H1 (cell line): ENCODE measurements at regions not wholly inside any gene's neighbourhood (a gene's known extent, or its start where the extent isn't known, plus 50 kb on each side); places are given as distances from the start of the nearest gene placed in this dataset.

Experiments
- BRCA1 ChIP-seq: IDR thresholded peaks from 2 replicates; pipeline ENCODE4 v1.6.1; 2012; ENCODE audit warnings: low read depth, low read length, improper control_type of control experiment
- CHD1 ChIP-seq: IDR thresholded peaks from 2 replicates; pipeline ENCODE4 v1.6.1; 2012; ENCODE audit warnings: low read depth, low read length, improper control_type of control experiment
- CTBP2 ChIP-seq: IDR thresholded peaks from 2 replicates; pipeline ENCODE4 v1.7.0; 2011; ENCODE audit warnings: borderline replicate concordance, mild to moderate bottlenecking, moderate library complexity, mixed read lengths, low read length; ENCODE audit not compliant: insufficient read depth, insufficient read length
- HDAC6 ChIP-seq: IDR thresholded peaks from one replicate; pipeline ENCODE4 v1.7.1; 2012; ENCODE audit warnings: low read depth, mild to moderate bottlenecking, inconsistent platforms, low read length, moderate library complexity
- NANOG ChIP-seq: IDR thresholded peaks from 2 replicates; pipeline ENCODE4 v1.6.1; 2011; ENCODE audit warnings: low read length, low read depth, mild to moderate bottlenecking, inconsistent platforms; ENCODE audit not compliant: insufficient read depth, poor library complexity, severe bottlenecking
- SRF ChIP-seq: IDR thresholded peaks from 2 replicates; pipeline ENCODE4 v1.6.1; 2011; ENCODE audit warnings: mild to moderate bottlenecking, low read depth, low read length, moderate library complexity
- YY1 ChIP-seq: IDR thresholded peaks from 2 replicates; pipeline ENCODE4 v1.6.1; 2011; ENCODE audit warnings: low read depth, mild to moderate bottlenecking, low read length
- TF ChIP-seq, protein P1 (sequence below): fragments of 300-600 bp; sonication (generic); IDR thresholded peaks from 2 replicates; pipeline ENCODE4 v1.7.1; 2012; ENCODE audit warnings: low read length, moderate library complexity, mild to moderate bottlenecking, inconsistent platforms; ENCODE audit not compliant: insufficient replicate concordance
- TF ChIP-seq, protein P2 (sequence below): IDR thresholded peaks from 2 replicates; pipeline ENCODE4 v1.6.1; 2011; ENCODE audit warnings: low read depth, mild to moderate bottlenecking, low read length; ENCODE audit not compliant: insufficient read depth

DNA sequence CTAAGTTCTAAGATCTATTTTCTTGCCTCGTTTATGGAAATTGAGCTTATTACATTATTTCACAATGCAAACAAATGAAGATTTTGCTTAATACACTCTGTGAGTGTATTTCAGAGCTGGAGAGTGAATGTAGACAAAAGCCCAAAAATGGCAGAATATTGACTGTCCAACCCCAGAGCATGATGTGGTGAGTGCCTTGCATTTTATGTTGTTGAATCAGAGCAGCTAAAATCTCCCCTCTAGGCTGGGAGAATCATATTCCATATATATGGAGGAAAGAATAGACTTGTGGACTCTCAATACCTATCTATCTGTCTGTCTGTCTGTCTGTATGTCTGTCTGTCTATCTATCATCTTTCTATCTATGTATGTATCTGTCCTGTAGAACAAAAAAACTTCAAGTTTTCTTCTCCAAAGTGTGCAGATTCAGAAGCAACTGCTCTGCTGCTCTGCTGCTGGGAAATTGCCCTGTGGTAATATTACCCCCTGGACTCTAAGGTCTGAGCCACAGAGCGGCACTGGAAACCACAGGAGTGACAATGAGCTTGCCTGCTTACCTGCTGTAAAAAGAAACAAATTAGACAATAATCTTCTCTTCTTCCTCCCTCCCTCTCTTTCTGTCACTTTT, 209.4 kb upstream of the PRICKLE1 start (continued):
- TF ChIP-seq, protein P1, sequence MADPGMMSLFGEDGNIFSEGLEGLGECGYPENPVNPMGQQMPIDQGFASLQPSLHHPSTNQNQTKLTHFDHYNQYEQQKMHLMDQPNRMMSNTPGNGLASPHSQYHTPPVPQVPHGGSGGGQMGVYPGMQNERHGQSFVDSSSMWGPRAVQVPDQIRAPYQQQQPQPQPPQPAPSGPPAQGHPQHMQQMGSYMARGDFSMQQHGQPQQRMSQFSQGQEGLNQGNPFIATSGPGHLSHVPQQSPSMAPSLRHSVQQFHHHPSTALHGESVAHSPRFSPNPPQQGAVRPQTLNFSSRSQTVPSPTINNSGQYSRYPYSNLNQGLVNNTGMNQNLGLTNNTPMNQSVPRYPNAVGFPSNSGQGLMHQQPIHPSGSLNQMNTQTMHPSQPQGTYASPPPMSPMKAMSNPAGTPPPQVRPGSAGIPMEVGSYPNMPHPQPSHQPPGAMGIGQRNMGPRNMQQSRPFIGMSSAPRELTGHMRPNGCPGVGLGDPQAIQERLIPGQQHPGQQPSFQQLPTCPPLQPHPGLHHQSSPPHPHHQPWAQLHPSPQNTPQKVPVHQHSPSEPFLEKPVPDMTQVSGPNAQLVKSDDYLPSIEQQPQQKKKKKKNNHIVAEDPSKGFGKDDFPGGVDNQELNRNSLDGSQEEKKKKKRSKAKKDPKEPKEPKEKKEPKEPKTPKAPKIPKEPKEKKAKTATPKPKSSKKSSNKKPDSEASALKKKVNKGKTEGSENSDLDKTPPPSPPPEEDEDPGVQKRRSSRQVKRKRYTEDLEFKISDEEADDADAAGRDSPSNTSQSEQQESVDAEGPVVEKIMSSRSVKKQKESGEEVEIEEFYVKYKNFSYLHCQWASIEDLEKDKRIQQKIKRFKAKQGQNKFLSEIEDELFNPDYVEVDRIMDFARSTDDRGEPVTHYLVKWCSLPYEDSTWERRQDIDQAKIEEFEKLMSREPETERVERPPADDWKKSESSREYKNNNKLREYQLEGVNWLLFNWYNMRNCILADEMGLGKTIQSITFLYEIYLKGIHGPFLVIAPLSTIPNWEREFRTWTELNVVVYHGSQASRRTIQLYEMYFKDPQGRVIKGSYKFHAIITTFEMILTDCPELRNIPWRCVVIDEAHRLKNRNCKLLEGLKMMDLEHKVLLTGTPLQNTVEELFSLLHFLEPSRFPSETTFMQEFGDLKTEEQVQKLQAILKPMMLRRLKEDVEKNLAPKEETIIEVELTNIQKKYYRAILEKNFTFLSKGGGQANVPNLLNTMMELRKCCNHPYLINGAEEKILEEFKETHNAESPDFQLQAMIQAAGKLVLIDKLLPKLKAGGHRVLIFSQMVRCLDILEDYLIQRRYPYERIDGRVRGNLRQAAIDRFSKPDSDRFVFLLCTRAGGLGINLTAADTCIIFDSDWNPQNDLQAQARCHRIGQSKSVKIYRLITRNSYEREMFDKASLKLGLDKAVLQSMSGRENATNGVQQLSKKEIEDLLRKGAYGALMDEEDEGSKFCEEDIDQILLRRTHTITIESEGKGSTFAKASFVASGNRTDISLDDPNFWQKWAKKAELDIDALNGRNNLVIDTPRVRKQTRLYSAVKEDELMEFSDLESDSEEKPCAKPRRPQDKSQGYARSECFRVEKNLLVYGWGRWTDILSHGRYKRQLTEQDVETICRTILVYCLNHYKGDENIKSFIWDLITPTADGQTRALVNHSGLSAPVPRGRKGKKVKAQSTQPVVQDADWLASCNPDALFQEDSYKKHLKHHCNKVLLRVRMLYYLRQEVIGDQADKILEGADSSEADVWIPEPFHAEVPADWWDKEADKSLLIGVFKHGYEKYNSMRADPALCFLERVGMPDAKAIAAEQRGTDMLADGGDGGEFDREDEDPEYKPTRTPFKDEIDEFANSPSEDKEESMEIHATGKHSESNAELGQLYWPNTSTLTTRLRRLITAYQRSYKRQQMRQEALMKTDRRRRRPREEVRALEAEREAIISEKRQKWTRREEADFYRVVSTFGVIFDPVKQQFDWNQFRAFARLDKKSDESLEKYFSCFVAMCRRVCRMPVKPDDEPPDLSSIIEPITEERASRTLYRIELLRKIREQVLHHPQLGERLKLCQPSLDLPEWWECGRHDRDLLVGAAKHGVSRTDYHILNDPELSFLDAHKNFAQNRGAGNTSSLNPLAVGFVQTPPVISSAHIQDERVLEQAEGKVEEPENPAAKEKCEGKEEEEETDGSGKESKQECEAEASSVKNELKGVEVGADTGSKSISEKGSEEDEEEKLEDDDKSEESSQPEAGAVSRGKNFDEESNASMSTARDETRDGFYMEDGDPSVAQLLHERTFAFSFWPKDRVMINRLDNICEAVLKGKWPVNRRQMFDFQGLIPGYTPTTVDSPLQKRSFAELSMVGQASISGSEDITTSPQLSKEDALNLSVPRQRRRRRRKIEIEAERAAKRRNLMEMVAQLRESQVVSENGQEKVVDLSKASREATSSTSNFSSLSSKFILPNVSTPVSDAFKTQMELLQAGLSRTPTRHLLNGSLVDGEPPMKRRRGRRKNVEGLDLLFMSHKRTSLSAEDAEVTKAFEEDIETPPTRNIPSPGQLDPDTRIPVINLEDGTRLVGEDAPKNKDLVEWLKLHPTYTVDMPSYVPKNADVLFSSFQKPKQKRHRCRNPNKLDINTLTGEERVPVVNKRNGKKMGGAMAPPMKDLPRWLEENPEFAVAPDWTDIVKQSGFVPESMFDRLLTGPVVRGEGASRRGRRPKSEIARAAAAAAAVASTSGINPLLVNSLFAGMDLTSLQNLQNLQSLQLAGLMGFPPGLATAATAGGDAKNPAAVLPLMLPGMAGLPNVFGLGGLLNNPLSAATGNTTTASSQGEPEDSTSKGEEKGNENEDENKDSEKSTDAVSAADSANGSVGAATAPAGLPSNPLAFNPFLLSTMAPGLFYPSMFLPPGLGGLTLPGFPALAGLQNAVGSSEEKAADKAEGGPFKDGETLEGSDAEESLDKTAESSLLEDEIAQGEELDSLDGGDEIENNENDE, result no peak
- TF ChIP-seq SRF (no peak), CTBP2 (no peak), CHD1 (no peak), HDAC6 (no peak), BRCA1 (no peak), YY1 (no peak), NANOG (no peak)
- TF ChIP-seq, protein P2, sequence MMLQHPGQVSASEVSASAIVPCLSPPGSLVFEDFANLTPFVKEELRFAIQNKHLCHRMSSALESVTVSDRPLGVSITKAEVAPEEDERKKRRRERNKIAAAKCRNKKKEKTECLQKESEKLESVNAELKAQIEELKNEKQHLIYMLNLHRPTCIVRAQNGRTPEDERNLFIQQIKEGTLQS, result no peak
